Liver (tissue), 3 donors: ENCODE measurements at regions not wholly inside any gene's neighbourhood (a gene's known extent, or its start where the extent isn't known, plus 50 kb on each side); places are given as distances from the start of the nearest gene placed in this dataset.

Experiments
- CTCF ChIP-seq: fragments of 150-350 bp; IDR thresholded peaks from 2 replicates; pipeline ENCODE4 v1.5.1; 2017; ENCODE audit warnings: improper control_type of control experiment, low read depth, low read length; ENCODE audit not compliant: missing input control
- REST ChIP-seq: IDR thresholded peaks from 2 replicates; pipeline ENCODE4 v1.6.1; 2016; ENCODE audit warnings: antibody characterized with exemption, mild to moderate bottlenecking
- SP1 ChIP-seq: IDR thresholded peaks from 2 replicates; pipeline ENCODE4 v1.6.1; 2018; ENCODE audit warnings: antibody characterized with exemption, mild to moderate bottlenecking
- YY1 ChIP-seq: IDR thresholded peaks from 2 replicates; pipeline ENCODE4 v1.6.1; 2016; ENCODE audit warnings: antibody characterized with exemption, mild to moderate bottlenecking
- donor health status: healthy.
- donor health status: healthy.

GRCh38 chr4:18734405-18734804 is 712.9 kb upstream of the LCORL start:
- no peak for TF ChIP-seq YY1
- TF ChIP-seq REST: no peak
- TF ChIP-seq SP1: no peak
- no peak for TF ChIP-seq CTCF
